NT2/D1 (cell line): ENCODE measurements at regions not wholly inside any gene's neighbourhood (a gene's known extent, or its start where the extent isn't known, plus 50 kb on each side); places are given as distances from the start of the nearest gene placed in this dataset.

Experiments used
- DNase-seq: peaks from one replicate; pipeline ENCODE4 v3.0.0-alpha.2; 2011; ENCODE audit warnings: low read depth, low spot score
- H3K27me3 ChIP-seq: 2 replicates; pipeline ENCODE4 v1.6.0; 2011; ENCODE audit warnings: mild to moderate bottlenecking; ENCODE audit not compliant: insufficient read length, insufficient read depth
- H3K36me3 ChIP-seq: 2 replicates; pipeline ENCODE4 v1.6.1; 2011; ENCODE audit warnings: mild to moderate bottlenecking, low read length, mixed read lengths; ENCODE audit not compliant: insufficient read depth, insufficient read length
- H3K4me1 ChIP-seq: 2 replicates; pipeline ENCODE4 v1.5.1; 2011; ENCODE audit not compliant: insufficient read depth, insufficient read length
- H3K4me3 ChIP-seq: 2 replicates; pipeline ENCODE4 v1.5.1; 2011; ENCODE audit warnings: low read depth; ENCODE audit not compliant: insufficient read length
- H3K9ac ChIP-seq: 2 replicates; pipeline ENCODE4 v1.6.0; 2011; ENCODE audit warnings: low read depth; ENCODE audit not compliant: insufficient read length
- H3K9me3 ChIP-seq: 2 replicates; pipeline ENCODE4 v1.5.1; 2011; ENCODE audit warnings: mild to moderate bottlenecking, low read length; ENCODE audit not compliant: insufficient read depth
- SUZ12 ChIP-seq: IDR thresholded peaks from 2 replicates; pipeline ENCODE4 v1.6.1; 2011; ENCODE audit not compliant: insufficient read length, insufficient read depth; ENCODE audit errors: extremely low read depth
- YY1 ChIP-seq: IDR thresholded peaks from 2 replicates; pipeline ENCODE4 v1.6.1; 2011; ENCODE audit not compliant: insufficient read length, insufficient read depth
- ZNF274 ChIP-seq: IDR thresholded peaks from 2 replicates; pipeline ENCODE4 v1.6.1; 2011; ENCODE audit warnings: mild to moderate bottlenecking, low read depth, low read length

GRCh38 chr3:10743366-10744097 is 72.5 kb upstream of the SLC6A11 start:
- Histone ChIP-seq H3K4me1 (peaks cover 3% of the 10 kb centered on the region), H3K27me3 (peaks cover 35% of the 10 kb centered on the region), H3K9me3 (no peaks in the 10 kb centered on the region), H3K9ac (no peak overlapping the region), H3K4me3 (no peak overlapping the region), H3K36me3 (no peaks in the 10 kb centered on the region)
- no peak for DNase-seq
- TF ChIP-seq YY1 (no peak), SUZ12 (no peak), ZNF274 (no peak)

- Histone ChIP-seq H3K4me1 (peaks cover 2% of the 10 kb centered on the region), H3K4me3 (no peak overlapping the region), H3K27me3 (peaks cover 40% of the 10 kb centered on the region), H3K9me3 (no peaks in the 10 kb centered on the region), H3K9ac (peak overlapping the region; percentile 50), H3K36me3 (no peaks in the 10 kb centered on the region)
- TF ChIP-seq ZNF274 (no peak), SUZ12 (no peak), YY1 (no peak)
- no peak for DNase-seq
These were observed 71.9 kb upstream of the SLC6A11 start for GRCh38 chr3:10744098-10744465.

GRCh38 chr3:10745392-10745791 is 70.6 kb upstream of the SLC6A11 start:
- H3K36me3 ChIP-seq = no peaks in the 10 kb centered on the region
- no peaks in the 10 kb centered on the region for H3K4me1 ChIP-seq
- H3K4me3 ChIP-seq = no peak overlapping the region
- TF ChIP-seq ZNF274 (no peak), YY1 (no peak), SUZ12 (no peak)
- no peak overlapping the region for H3K9ac ChIP-seq
- no peak for DNase-seq
- H3K9me3 ChIP-seq = no peaks in the 10 kb centered on the region
- peaks cover 45% of the 10 kb centered on the region for H3K27me3 ChIP-seq

- TF ChIP-seq YY1 (no peak), ZNF274 (no peak), SUZ12 (no peak)
- Histone ChIP-seq H3K9me3 (no peaks in the 10 kb centered on the region), H3K4me1 (no peaks in the 10 kb centered on the region), H3K4me3 (no peak overlapping the region), H3K27me3 (peaks cover 51% of the 10 kb centered on the region), H3K36me3 (no peaks in the 10 kb centered on the region), H3K9ac (no peak overlapping the region)
- DNase-seq = no peak
These were observed 70.0 kb upstream of the SLC6A11 start for GRCh38 chr3:10746001-10746400.

GRCh38 chr3:10746684-10747083 is 69.3 kb upstream of the SLC6A11 start:
- no peaks in the 10 kb centered on the region for H3K4me1 ChIP-seq
- no peak for DNase-seq
- TF ChIP-seq ZNF274 (no peak), SUZ12 (no peak), YY1 (no peak)
- peaks cover 55% of the 10 kb centered on the region for H3K27me3 ChIP-seq
- H3K4me3 ChIP-seq = no peak overlapping the region
- no peaks in the 10 kb centered on the region for H3K36me3 ChIP-seq
- H3K9me3 ChIP-seq = no peaks in the 10 kb centered on the region
- H3K9ac ChIP-seq = no peak overlapping the region

- H3K27me3 ChIP-seq = peaks cover 61% of the 10 kb centered on the region
- no peaks in the 10 kb centered on the region for H3K36me3 ChIP-seq
- no peak overlapping the region for H3K9ac ChIP-seq
- no peaks in the 10 kb centered on the region for H3K4me1 ChIP-seq
- no peaks in the 10 kb centered on the region for H3K9me3 ChIP-seq
- DNase-seq = no peak
- H3K4me3 ChIP-seq = no peak overlapping the region
- no peak for TF ChIP-seq ZNF274
- TF ChIP-seq YY1 = no peak
- TF ChIP-seq SUZ12 = no peak
These were observed 68.7 kb upstream of the SLC6A11 start for GRCh38 chr3:10747341-10747740.

- H3K9ac ChIP-seq = no peak overlapping the region
- peaks cover 68% of the 10 kb centered on the region for H3K27me3 ChIP-seq
- TF ChIP-seq SUZ12 (no peak), ZNF274 (no peak), YY1 (no peak)
- H3K9me3 ChIP-seq = no peaks in the 10 kb centered on the region
- no peak for DNase-seq
- no peaks in the 10 kb centered on the region for H3K4me1 ChIP-seq
- no peaks in the 10 kb centered on the region for H3K36me3 ChIP-seq
- H3K4me3 ChIP-seq = no peak overlapping the region
These were observed 68.0 kb upstream of the SLC6A11 start for GRCh38 chr3:10748040-10748439.
